Fibroblast of the aortic adventitia (primary cell): ENCODE measurements at regions not wholly inside any gene's neighbourhood (a gene's known extent, or its start where the extent isn't known, plus 50 kb on each side); places are given as distances from the start of the nearest gene placed in this dataset.

Experiments
- DNase-seq: peaks from one replicate; pipeline ENCODE4 v3.0.0-alpha.2; 2010; ENCODE audit warnings: low read depth
- H3K4me3 ChIP-seq: 2 replicates; pipeline ENCODE4 v1.5.1; 2011; ENCODE audit warnings: low read depth, mild to moderate bottlenecking, control low read depth, low read length, moderate library complexity
- TF ChIP-seq, protein P1 (sequence below): IDR thresholded peaks from 2 replicates; pipeline ENCODE4 v1.5.1; 2011; ENCODE audit warnings: mild to moderate bottlenecking, low read length, control low read depth, inconsistent platforms; ENCODE audit not compliant: insufficient read depth

DNA sequence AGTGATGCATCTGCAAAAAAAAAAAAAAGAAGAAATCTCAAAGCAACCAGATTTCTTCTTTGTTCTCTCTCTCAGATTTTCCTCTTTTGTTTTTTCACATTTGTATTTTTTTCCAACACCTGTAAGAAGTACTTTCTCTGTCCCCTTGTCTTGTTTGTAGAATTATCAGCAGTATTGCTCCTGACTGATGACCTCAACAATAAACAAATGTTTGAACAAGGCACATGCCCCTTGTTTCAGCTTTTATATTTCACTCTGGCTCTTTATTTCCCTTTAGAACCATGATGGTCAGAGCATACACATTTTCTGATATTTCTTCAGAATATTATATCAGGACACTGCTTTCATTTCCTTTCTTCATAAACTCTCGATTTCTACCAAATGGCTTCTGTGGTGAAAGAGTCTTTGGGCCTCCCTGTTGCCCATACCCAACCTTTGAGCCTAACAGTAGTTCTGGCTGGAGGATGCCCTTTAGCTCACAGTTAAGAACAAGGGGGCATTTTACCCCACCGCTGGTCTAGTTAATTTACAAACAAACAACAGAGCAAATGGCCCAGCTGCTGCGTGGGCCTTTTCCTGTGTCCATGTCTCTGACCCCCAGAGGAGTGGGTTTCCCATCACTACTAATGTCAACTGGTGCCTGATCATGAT is 142.5 kb upstream of the SMAD1 start:
- TF ChIP-seq, protein P1, sequence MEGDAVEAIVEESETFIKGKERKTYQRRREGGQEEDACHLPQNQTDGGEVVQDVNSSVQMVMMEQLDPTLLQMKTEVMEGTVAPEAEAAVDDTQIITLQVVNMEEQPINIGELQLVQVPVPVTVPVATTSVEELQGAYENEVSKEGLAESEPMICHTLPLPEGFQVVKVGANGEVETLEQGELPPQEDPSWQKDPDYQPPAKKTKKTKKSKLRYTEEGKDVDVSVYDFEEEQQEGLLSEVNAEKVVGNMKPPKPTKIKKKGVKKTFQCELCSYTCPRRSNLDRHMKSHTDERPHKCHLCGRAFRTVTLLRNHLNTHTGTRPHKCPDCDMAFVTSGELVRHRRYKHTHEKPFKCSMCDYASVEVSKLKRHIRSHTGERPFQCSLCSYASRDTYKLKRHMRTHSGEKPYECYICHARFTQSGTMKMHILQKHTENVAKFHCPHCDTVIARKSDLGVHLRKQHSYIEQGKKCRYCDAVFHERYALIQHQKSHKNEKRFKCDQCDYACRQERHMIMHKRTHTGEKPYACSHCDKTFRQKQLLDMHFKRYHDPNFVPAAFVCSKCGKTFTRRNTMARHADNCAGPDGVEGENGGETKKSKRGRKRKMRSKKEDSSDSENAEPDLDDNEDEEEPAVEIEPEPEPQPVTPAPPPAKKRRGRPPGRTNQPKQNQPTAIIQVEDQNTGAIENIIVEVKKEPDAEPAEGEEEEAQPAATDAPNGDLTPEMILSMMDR: no peak
- no peak for DNase-seq
- no peak overlapping the region for H3K4me3 ChIP-seq

DNA sequence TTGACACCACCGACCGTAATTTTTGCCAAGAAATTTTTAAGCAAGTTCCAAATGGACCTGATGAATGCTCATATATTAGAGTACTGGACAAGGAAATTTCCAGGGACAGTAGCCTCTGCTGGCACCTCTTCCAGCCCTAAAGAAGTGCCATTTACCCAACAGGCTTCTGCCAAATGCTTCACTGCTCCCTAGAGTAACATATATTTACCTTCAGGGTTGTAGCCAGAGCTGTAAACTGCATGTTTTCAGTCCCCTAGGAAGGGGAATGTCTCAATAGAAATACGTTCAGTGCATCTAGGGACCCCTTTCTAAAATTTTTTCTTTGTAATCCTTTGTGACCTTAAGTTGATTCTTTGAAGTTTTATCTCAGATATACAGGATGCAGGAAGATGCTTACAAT is 143.1 kb upstream of the SMAD1 start:
- H3K4me3 ChIP-seq: no peak overlapping the region
- TF ChIP-seq, protein P1: no peak
- DNase-seq: no peak

DNA sequence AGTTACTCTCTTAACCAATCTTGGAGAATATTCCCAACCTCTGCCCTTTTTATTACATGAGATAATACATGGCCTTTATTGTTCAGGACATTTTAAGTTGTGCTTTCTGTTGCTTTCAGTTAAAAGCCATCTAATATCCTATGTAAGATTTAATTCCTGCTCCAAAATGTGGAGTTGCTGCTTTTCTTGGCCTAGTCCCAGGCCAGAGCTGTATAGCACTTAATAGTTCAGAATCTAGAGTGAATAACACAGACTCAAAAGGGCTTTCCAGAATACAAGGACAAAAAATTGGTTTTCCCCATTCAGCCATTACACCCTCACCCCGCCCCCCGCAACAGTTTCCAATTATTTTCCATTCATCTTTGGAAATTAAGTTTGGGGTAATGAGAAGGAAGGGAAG is 144.3 kb upstream of the SMAD1 start:
- no peak overlapping the region for H3K4me3 ChIP-seq
- TF ChIP-seq, protein P1: no peak
- no peak for DNase-seq

DNA sequence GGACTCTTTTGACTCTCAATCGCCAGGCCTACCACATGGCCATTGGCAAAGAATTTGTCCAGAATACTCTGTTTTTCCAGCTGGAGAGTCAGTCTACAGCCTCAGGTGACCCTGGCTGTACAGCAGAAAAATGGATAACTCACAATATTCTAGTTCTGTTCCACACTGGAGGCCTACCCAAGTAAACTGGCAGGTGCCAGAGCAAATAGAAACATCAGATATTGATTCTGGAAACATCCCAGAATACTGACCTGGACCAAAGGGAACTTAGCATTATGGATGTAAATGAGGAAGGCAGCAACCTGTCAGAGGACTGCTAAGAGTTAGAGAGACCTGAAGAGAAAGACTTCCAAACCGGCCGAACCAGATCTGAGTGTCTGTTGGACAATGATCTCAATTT is 147.9 kb upstream of the SMAD1 start:
- DNase-seq: no peak
- TF ChIP-seq, protein P1: no peak

DNA sequence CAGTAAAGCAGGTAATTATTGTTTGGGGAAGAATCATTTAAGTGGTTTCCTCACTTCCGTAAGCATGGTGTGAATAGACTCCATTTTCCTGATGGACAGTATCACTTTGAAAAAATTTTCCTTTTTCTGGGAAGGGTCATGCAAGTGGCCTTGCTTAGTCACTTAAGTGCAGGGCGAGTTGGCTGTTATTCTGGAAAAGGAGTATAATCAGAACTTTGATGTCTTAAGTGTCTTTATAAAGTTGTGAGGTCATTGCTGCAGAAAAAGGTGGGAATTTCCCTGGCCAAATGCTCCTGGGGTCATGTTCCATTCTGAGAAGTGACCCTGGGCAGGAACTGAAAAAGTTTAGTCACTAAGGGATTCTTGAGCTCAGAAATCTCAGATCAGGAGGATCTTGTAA is 146.1 kb upstream of the OTUD4 start:
- TF ChIP-seq, protein P1: no peak
- H3K4me3 ChIP-seq: no peak overlapping the region
- DNase-seq: no peak

More for the DNA sequence above, 147.9 kb upstream of the SMAD1 start:
- no peak overlapping the region for H3K4me3 ChIP-seq

DNA sequence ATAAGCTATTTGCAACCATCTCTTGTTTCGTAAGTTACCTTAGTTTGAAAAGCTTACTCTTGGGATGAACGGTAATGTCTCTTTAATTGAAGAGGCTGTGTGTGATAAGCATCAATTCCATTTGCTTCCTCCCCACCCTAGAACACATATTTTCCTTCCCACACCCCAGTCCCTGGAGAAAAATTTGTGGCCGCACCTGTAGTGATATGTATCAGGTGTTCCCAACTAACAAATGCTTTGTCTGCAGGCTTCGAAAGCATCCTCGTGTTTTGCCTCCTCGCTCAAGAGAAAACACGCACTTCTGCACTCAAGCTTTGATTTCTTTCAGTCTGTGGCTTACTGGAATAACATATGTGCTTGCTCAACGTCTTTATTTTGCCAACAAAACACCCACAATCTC is 143.8 kb upstream of the OTUD4 start:
- TF ChIP-seq, protein P1: no peak
- no peak overlapping the region for H3K4me3 ChIP-seq
- DNase-seq: no peak

DNA sequence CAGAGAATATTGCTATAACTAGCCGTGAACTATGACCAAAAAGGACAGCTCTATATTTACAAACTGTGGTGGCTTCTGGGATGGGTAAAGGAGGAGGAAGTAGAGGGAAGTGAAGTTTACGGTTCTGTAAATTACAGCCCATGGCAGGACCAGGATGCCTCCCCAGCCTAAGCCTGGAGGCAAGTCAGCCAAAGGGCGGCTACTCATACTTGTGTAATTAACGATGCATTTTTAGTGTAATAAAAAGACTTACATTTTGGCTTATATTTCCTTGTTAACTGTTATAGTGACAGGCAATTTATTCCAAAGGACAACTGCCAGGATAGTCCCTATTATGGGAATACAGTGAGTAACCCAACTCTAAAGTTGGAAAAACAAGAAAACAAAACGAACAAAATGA is 139.9 kb upstream of the OTUD4 start:
- H3K4me3 ChIP-seq: no peak overlapping the region
- no peak for DNase-seq
- TF ChIP-seq, protein P1: no peak
